Activated CD4-positive, alpha-beta T cell treated with anti-CD3 and anti-CD28 coated beads for 24 hours (primary cell): ENCODE measurements at regions not wholly inside any gene's neighbourhood (a gene's known extent, or its start where the extent isn't known, plus 50 kb on each side); places are given as distances from the start of the nearest gene placed in this dataset.
"Not testable (repeated sequence)": the region's sequence is repeated elsewhere in the genome, so short reads cannot be mapped to it uniquely, and the experiment has no call there.

ENCODE experiments used
- DNase-seq, 2 donors: peaks; one replicate each; pipeline ENCODE4 v3.0.0-alpha.2; 2020; ENCODE audit warnings: low read depth in 2 of 2

DNA sequence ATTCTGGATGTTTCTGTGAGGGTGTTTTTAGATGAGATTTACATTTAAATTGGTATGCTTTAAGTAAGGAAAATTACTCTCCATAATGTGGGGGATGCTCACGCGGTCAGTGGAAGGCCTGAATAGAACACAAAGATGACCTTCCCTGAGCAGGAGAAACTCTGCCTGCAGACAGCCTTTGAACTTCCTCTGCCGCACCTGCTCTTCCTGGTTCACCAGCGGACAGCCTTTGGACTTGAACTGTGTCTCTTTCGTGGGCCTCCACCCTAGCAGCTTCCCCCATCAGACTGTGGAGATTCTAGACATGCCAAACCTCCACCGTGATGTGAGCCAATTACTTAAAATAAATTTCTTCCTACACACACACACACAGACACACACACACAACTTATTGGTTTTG lies 210.7 kb downstream of the EFCAB11 start:
- DNase-seq = no peak

DNA sequence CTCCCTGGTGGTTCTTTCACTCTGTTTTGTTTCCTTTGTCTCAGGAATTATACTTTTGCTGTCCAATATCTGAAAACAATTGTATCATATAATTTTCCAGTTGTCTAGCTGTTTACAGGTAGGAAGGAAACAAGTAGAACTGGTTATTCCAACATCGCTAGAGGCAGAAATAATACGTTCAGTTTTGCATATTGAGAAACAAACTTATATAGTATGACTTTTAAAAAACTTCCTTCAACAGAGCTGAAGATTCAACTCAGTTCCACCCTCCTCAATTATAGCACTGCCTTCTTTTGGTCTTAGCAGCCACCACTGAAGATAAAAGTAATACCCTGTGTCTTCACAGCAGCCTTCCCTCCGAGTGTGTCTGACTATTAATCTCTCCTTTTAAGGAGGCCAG lies 214.3 kb downstream of the EFCAB11 start:
- no peak for DNase-seq

GRCh38 chr14:89736881-89737280 lies 217.6 kb downstream of the EFCAB11 start:
- no peak for DNase-seq

- DNase-seq = no peak
Observed at GRCh38 chr14:89731396-89731933, 223.1 kb downstream of the EFCAB11 start.

GRCh38 chr14:89730687-89731086 lies 223.8 kb downstream of the EFCAB11 start:
- DNase-seq = no peak

DNA sequence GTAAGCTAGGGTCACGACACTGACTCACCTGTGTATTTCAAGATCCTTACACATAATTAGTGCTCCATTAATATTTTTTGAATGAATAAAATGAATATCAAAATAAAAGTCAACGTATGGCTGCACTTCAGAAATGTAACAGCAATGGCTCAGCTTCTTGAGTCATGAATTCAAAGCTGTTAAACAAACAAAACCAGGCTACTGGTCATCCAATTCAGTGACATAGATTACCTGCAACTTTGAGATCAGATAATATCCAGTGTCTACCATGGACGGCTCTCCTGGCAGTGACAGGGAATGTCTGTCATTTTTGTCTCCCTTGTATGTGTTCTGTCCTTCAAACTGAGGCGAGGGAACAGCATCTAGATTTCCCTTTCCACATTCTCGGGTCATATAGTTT lies 225.6 kb downstream of the EFCAB11 start:
- no peak for DNase-seq

DNA sequence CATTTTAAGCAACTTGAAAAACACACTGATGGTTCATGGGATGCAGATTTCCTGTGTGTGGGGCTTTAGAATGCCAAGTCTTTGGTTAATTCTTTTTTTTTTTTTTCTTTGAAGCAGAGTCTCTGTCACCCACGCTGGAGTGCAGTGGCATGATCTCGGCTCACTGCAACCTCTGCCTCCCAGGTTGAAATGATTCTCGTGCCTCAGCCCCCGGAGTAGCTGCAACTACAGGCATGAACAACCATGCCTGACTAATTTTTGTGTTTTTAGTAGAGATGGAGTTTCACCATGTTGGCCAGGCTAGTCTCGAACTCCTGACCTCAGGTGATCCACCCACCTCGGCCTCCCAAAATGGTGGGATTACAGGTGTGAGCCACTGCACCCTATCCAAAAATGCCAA lies 228.3 kb downstream of the EFCAB11 start:
- not testable (repeated sequence) for DNase-seq

GRCh38 chr14:89724628-89724960 lies 229.9 kb downstream of the EFCAB11 start:
- no peak for DNase-seq

- DNase-seq = no peak
Observed at GRCh38 chr14:89723930-89724627, 230.5 kb downstream of the EFCAB11 start.

GRCh38 chr14:89721956-89722355 lies 232.6 kb downstream of the EFCAB11 start:
- DNase-seq = no peak

DNA sequence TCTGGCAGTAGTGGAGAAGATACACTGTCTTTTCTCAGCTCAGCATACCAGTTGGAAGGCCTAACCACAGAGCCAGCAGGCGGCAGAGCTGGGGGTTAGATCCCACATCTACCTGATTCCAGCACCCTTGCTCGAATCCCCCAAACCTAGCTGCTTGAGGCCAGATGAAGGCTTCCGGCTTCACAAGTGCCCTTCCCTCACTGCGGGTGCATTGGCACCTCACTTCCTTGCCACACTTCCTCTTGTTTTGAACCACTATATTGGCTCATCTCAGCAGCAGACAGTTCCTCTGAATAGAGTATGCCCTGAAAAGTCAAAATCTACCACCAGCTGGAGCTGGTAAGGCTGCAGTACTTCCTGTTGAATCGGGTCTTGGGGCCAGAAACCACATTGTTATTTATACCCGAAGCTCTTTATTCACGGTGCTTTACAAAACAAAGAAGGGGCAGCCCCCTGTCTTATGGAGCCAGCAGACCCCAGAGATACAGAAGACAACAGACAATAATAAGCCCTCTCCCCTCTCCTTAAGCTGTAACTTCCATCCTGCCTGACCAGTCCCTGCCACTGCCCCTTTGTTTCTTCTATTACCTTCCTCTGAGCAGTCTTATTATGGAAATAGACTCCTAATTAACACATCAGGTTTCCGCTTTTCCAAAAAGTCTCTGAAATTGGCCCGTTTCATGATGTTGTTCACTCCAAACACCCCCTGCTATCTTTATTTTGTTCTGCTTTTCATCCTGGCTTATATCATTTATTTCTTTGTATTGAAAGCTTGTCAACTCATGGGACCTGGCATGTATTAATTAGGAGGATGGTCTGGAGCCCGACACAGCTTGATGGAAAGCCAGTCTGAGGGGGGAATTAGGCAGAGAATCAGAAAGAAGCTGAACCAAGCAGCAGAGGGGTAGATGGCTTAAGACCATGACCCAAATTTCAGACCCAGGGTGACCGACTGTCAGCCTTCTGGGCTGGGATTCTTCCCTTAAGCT lies 233.5 kb downstream of the EFCAB11 start:
- no peak for DNase-seq

GRCh38 chr14:89720076-89720687 lies 234.3 kb downstream of the EFCAB11 start:
- no peak for DNase-seq

DNA sequence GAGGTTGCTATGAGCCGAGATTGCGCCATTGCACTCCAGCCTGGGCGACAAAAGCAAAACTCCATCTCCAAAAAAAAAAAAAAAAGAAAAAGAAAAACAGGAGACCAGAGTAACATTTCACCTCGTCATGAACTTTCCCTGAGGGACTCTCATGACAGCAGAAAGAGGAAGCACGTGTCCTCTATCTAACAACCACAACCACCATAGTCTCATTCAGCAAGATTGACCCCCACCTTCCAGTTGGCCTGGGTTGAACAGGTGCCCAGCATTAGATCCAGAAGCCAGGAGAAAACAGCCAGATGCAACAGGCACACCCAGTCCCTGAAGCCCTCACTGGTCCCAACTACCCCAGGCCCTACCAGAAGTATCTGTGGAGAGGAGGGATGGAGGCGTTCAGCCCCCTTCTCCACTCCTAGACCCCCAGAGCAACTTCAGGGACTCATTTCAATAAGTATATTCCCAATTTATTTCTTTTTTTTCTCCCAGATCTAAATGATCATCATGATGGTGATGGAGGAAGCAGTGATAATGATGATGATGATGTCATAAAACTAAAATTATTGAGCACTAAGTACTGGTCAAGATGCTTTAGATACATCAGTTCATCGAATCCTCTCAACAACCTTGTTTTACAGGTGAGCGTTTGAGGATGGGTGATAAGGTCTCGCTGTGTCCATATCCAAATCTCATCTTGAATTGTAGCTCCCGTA lies 235.0 kb downstream of the EFCAB11 start:
- no peak for DNase-seq

DNA sequence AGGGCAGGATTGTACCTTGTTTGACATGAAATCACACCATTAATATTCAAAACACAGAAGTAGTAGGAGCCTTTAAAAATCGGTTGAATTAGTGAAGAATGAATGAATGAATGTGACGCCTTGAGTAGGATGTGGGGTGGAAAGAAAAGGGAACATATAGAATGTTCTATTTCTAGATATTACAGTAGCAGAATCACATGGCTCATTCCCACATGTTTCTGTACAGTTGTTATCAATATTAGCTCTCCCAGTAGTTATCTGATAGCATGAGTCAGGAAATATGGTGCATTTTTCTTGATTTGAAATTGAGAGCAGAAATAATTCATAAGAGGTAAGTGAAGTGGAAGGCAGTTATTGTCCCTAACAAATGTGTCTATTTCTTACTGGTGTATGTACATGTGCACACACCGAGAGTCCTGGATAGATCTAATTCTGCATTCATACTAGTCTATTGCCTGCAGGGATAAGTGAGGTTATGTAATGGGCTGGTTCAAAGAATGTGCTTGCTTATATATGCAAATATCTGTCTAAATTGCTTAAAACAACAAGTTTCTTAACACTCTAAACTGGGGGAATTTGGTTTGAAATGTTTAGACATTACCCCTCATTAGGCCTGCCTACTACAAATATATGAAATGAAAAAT lies 245.4 kb downstream of the EFCAB11 start:
- no peak for DNase-seq

- DNase-seq = no peak
Observed at GRCh38 chr14:89707086-89707485, 247.4 kb downstream of the EFCAB11 start.

DNA sequence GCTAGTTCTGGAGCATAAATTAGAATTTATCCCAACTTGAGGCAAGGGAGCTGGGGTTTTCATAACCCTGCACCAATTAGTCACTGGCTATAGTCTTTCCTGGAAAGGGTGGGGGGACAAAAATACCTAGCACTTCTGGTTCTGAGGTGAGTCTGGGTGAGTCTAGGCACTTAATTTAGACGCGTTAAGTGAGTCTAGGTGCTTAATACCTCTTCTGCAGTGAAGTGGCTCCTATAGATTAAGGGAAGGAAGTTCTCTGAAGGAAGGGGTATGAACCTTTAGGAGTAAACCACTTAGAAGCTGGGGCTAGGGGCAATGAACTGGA lies 251.7 kb downstream of the EFCAB11 start:
- no peak for DNase-seq

DNA sequence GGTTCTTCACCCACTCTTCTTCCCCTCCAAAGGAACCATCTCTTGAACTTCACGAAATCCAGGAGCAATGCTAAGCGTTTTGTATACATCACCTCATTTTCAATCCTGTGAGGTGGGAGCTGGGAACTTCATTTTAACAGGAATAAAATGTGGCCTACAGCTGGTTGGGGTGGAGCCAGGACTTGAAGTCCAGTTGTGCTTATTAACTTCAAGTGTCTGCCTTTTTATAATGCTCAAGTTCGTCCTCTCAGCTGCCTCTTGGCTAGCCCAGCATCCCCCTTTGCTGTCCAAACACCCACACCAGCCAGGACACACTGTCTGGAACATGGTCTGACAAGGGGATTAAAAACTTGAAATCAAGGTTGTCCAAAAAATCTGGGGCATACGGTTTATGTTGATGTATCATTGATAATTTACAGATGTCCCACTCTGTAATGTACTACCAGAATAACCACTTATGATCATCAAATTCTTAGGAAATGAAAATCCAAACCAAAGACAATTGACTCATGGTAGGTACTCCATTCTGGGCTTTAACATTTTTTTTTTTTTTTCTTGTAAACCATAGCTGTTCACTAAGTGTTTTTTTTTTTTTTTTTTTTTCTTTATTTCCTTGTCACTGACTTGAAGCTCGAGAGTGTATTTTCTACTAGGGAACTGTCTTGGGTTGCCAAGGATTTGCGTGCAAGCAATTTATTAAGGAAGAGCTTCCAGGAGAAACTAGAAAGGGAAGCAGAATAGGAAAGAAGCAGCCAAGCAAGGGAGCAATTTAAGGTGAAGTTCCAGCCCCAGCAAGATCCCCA lies 252.3 kb downstream of the EFCAB11 start:
- DNase-seq = no peak

GRCh38 chr14:89701211-89702043 lies 253.1 kb downstream of the EFCAB11 start:
- peak; percentile 71 to 81 for DNase-seq

DNA sequence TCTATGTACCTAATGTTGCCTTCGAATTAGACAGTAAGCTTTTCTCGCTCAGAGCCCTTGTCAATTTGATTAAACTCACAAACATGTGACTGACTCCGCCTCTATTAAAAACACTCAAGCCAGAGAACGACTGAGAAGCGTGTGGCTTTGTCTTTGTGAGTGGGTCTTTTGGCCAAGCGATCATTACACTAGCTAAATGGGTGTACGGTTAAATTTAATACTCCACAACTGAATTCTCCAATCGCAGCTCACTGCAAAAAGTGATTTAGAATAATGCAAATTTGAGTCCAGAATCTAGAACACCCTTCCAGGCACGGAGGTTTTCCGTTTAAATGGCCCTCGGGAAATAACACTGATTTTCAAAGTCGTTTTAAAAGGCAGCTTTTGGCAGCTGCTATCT lies 253.7 kb downstream of the EFCAB11 start:
- no peak for DNase-seq

DNA sequence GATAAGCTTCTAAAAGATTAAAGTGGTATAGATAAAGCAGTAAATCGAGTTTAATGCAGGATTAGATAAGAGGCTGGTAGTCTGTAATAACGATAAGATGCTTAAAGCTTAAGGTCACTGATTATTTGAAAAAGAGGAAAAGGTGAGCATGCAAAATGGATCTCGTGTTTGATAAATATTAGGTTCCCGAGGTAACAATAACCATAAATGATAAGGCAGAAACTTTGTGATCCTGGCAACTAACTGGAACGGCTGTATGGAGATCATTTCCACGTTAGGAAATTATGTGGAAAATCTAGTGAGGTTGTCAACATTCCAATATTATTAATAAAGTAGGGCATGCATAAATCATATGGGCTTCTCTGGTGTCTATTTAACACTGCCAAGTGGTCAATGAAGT lies 255.5 kb downstream of the EFCAB11 start:
- no peak for DNase-seq
